Endothelial cell of umbilical vein (primary cell): ENCODE measurements at regions not wholly inside any gene's neighbourhood (a gene's known extent, or its start where the extent isn't known, plus 50 kb on each side); places are given as distances from the start of the nearest gene placed in this dataset.

Source experiments
- FOS ChIP-seq: IDR thresholded peaks from 2 replicates; pipeline ENCODE4 v1.6.1; 2011; ENCODE audit warnings: mild to moderate bottlenecking, low read length, moderate library complexity, borderline replicate concordance; ENCODE audit not compliant: insufficient read depth
- POLR2A ChIP-seq: IDR thresholded peaks from 2 replicates; pipeline ENCODE4 v1.6.1; 2012; ENCODE audit warnings: low read depth, mild to moderate bottlenecking, control low read depth, low read length
- TF ChIP-seq, protein P1 (sequence below), 2 donors: IDR thresholded peaks; 1 replicate in 1 of 2; 2 replicates in 1 of 2; pipeline ENCODE4 v1.5.1; 2011; ENCODE audit warnings: low read length in 2 of 2, mild to moderate bottlenecking in 2 of 2, moderate library complexity in 2 of 2, control low read depth in 1 of 2, inconsistent platforms in 1 of 2, low read depth in 1 of 2; ENCODE audit not compliant: insufficient read depth in 1 of 2; ENCODE audit errors: extremely low read depth in 1 of 2

DNA sequence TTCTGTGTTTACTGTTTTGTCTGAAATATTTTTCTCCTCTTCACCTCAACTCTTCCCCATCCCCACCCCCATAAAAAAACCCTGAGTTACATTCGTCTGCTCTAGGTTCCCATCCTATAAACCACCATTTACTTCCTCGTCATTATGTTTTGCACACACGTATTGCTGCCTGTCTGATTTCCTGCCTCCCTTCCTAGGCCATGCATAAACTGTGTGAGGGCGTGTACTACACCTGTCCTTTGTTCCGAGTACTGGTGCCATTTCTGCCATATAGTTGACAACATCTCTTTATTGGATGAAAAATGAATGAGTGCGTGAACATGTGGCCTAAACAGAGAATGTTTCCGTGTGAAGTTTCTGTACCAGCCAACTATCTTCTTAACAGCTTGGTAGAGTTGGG lies 258.5 kb upstream of the FAT1 start:
- TF ChIP-seq FOS: no peak
- TF ChIP-seq, protein P1, sequence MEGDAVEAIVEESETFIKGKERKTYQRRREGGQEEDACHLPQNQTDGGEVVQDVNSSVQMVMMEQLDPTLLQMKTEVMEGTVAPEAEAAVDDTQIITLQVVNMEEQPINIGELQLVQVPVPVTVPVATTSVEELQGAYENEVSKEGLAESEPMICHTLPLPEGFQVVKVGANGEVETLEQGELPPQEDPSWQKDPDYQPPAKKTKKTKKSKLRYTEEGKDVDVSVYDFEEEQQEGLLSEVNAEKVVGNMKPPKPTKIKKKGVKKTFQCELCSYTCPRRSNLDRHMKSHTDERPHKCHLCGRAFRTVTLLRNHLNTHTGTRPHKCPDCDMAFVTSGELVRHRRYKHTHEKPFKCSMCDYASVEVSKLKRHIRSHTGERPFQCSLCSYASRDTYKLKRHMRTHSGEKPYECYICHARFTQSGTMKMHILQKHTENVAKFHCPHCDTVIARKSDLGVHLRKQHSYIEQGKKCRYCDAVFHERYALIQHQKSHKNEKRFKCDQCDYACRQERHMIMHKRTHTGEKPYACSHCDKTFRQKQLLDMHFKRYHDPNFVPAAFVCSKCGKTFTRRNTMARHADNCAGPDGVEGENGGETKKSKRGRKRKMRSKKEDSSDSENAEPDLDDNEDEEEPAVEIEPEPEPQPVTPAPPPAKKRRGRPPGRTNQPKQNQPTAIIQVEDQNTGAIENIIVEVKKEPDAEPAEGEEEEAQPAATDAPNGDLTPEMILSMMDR (IDR thresholded peaks at IDR 0.05; ENCODE audit: extremely low read depth in 1 of 2, insufficient read depth in 1 of 2, low read depth in 1 of 2, low read length in 2 of 2): no peak
- TF ChIP-seq POLR2A: no peak
